GM23248 (cell line): ENCODE measurements at regions not wholly inside any gene's neighbourhood (a gene's known extent, or its start where the extent isn't known, plus 50 kb on each side); places are given as distances from the start of the nearest gene placed in this dataset.

Source experiments
- EZH2 ChIP-seq: fragments of 200-600 bp; sonication (generic); IDR thresholded peaks from 2 replicates; pipeline ENCODE4 v1.6.1; 2018; ENCODE audit warnings: antibody characterized with exemption, mild to moderate bottlenecking; ENCODE audit not compliant: insufficient read depth, poor library complexity, severe bottlenecking
- EZH2phosphoT487 ChIP-seq: fragments of 200-600 bp; sonication (generic); IDR thresholded peaks from 2 replicates; pipeline ENCODE4 v1.6.1; 2018; ENCODE audit warnings: antibody characterized with exemption, moderate library complexity, mild to moderate bottlenecking, low read depth; ENCODE audit not compliant: insufficient read depth

DNA sequence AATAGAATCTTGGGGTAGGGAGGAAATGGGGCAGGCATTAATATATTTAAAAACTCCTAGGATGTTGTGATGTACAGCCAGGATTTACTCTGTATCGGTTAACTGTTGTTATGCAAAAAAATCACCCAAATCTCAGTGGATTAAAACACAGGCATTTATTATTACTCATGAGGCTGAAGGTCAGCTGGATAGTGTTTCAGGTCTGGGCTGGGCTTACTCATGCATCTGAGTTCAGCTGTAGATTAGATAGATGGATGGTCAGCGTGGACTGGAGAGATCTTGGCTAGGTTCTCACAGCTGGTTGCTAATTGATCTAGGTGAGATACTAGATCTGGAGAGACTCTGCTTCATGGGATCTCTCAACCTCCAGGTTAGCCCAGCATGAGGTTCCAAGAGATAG lies 131.4 kb downstream of the BTBD3 start:
- TF ChIP-seq EZH2 (no peak), EZH2phosphoT487 (no peak)
